HG03442 (cell line): ENCODE measurements at regions not wholly inside any gene's neighbourhood (a gene's known extent, or its start where the extent isn't known, plus 50 kb on each side); places are given as distances from the start of the nearest gene placed in this dataset.

Experiments
- ATAC-seq: cut with Tn5 transposase; IDR thresholded peaks from one replicate; pipeline ENCODE4 v1.9.1; 2021; ENCODE audit warnings: mild to moderate bottlenecking, moderate library complexity; ENCODE audit not compliant: unreplicated experiment

GRCh38 chr1:84759756-84760155 lies 69.5 kb upstream of the SSX2IP start:
- no peak for ATAC-seq

GRCh38 chr1:84758968-84759491 lies 68.8 kb upstream of the SSX2IP start:
- ATAC-seq: no peak

GRCh38 chr1:84758476-84758875 lies 68.2 kb upstream of the SSX2IP start:
- ATAC-seq: no peak

GRCh38 chr1:84757301-84757700 lies 67.0 kb upstream of the SSX2IP start:
- ATAC-seq: no peak

- no peak for ATAC-seq
Observed at GRCh38 chr1:84756455-84757082, 66.3 kb upstream of the SSX2IP start.

GRCh38 chr1:84756001-84756400 lies 65.7 kb upstream of the SSX2IP start:
- ATAC-seq: no peak

- no peak for ATAC-seq
Observed at GRCh38 chr1:84755216-84755615, 65.0 kb upstream of the SSX2IP start.

- ATAC-seq: no peak
Observed at GRCh38 chr1:84754386-84754703, 64.1 kb upstream of the SSX2IP start.

GRCh38 chr1:84753516-84754385 lies 63.5 kb upstream of the SSX2IP start:
- ATAC-seq: peak; percentile 75

GRCh38 chr1:84750110-84750730 lies 60.0 kb upstream of the SSX2IP start:
- ATAC-seq: no peak

GRCh38 chr1:84749427-84749826 lies 59.2 kb upstream of the SSX2IP start:
- ATAC-seq: no peak

- ATAC-seq: no peak
Observed at GRCh38 chr1:84748364-84748763, 58.1 kb upstream of the SSX2IP start.

- ATAC-seq: no peak
Observed at GRCh38 chr1:84745857-84746256, 55.6 kb upstream of the SSX2IP start.

- no peak for ATAC-seq
Observed at GRCh38 chr1:84743896-84744295, 53.6 kb upstream of the SSX2IP start.

- ATAC-seq: peak; percentile 90
Observed at GRCh38 chr1:84742653-84743052, 52.4 kb upstream of the SSX2IP start.

- ATAC-seq: no peak
Observed at GRCh38 chr1:84740050-84740714, 49.9 kb upstream of the SSX2IP start.
